H9 (cell line): ENCODE measurements at regions not wholly inside any gene's neighbourhood (a gene's known extent, or its start where the extent isn't known, plus 50 kb on each side); places are given as distances from the start of the nearest gene placed in this dataset.

Source experiments
- DNase-seq: peaks from one replicate; pipeline ENCODE4 v3.0.0-alpha.2; 2017
- H2AFZ ChIP-seq: one replicate; pipeline ENCODE4 v1.6.1; 2013; ENCODE audit warnings: mild to moderate bottlenecking, low read length, control low read depth, moderate library complexity
- H2AK5ac ChIP-seq: 2 replicates; pipeline ENCODE4 v1.6.1; 2013; ENCODE audit warnings: low read length, control low read depth, mixed read lengths; ENCODE audit not compliant: insufficient read length
- H2BK120ac ChIP-seq: one replicate; pipeline ENCODE4 v1.6.1; 2013; ENCODE audit warnings: low read depth, mild to moderate bottlenecking, low read length, control low read depth, inconsistent platforms; ENCODE audit not compliant: poor library complexity, severe bottlenecking
- H2BK12ac ChIP-seq: 2 replicates; pipeline ENCODE4 v1.6.1; 2013; ENCODE audit warnings: low read length, control low read depth, mixed read lengths, low read depth; ENCODE audit not compliant: insufficient read length
- H2BK15ac ChIP-seq: 2 replicates; pipeline ENCODE4 v1.6.1; 2013; ENCODE audit warnings: low read depth, low read length, control low read depth
- H2BK20ac ChIP-seq: one replicate; pipeline ENCODE4 v1.6.1; 2013; ENCODE audit warnings: low read depth, mild to moderate bottlenecking, low read length, control low read depth, inconsistent platforms; ENCODE audit not compliant: poor library complexity, severe bottlenecking
- H2BK5ac ChIP-seq: 2 replicates; pipeline ENCODE4 v1.6.1; 2013; ENCODE audit warnings: low read length, control low read depth, mixed read lengths; ENCODE audit not compliant: insufficient read length
- H3K14ac ChIP-seq: 2 replicates; pipeline ENCODE4 v1.6.1; 2013; ENCODE audit warnings: low read length, control low read depth; ENCODE audit not compliant: insufficient read depth
- H3K18ac ChIP-seq: 2 replicates; pipeline ENCODE4 v1.6.1; 2013; ENCODE audit warnings: low read depth, mild to moderate bottlenecking, mixed read lengths, low read length, control low read depth; ENCODE audit not compliant: insufficient read length
- H3K23ac ChIP-seq: 2 replicates; pipeline ENCODE4 v1.6.1; 2013; ENCODE audit warnings: low read length, control low read depth, mixed read lengths, low read depth; ENCODE audit not compliant: insufficient read length
- H3K23me2 ChIP-seq: 2 replicates; pipeline ENCODE4 v1.6.1; 2013; ENCODE audit warnings: low read depth, mild to moderate bottlenecking, mixed read lengths, low read length, control low read depth; ENCODE audit not compliant: insufficient read length, poor library complexity, severe bottlenecking
- H3K27ac ChIP-seq: 2 replicates; pipeline ENCODE4 v1.5.1; 2013; ENCODE audit warnings: low read length, control low read depth, mixed read lengths, low read depth; ENCODE audit not compliant: insufficient read length
- H3K27me3 ChIP-seq: 2 replicates; pipeline ENCODE4 v1.6.1; 2013; ENCODE audit warnings: low read length, control low read depth, inconsistent platforms; ENCODE audit not compliant: insufficient read depth
- H3K4ac ChIP-seq: 2 replicates; pipeline ENCODE4 v1.6.1; 2013; ENCODE audit warnings: low read depth, mild to moderate bottlenecking, control low read depth, inconsistent platforms, low read length, moderate library complexity
- H3K4me1 ChIP-seq: 2 replicates; pipeline ENCODE4 v1.6.1; 2013; ENCODE audit warnings: low read length, control low read depth, inconsistent platforms; ENCODE audit not compliant: insufficient read depth
- H3K4me2 ChIP-seq: 2 replicates; pipeline ENCODE4 v1.6.1; 2013; ENCODE audit warnings: low read length, control low read depth, mixed read lengths; ENCODE audit not compliant: insufficient read length, insufficient read depth
- H3K56ac ChIP-seq: 2 replicates; pipeline ENCODE4 v1.6.1; 2013; ENCODE audit warnings: low read depth, mild to moderate bottlenecking, mixed read lengths, low read length, control low read depth; ENCODE audit not compliant: insufficient read length
- H3K79me1 ChIP-seq: 2 replicates; pipeline ENCODE4 v1.6.1; 2013; ENCODE audit warnings: low read depth, mild to moderate bottlenecking, moderate library complexity, low read length, control low read depth, inconsistent platforms; ENCODE audit not compliant: insufficient read depth, poor library complexity, severe bottlenecking
- H3K79me2 ChIP-seq: 2 replicates; pipeline ENCODE4 v1.6.1; 2013; ENCODE audit warnings: low read length, control low read depth, inconsistent platforms; ENCODE audit not compliant: insufficient read depth
- H3K9ac ChIP-seq: 2 replicates; pipeline ENCODE4 v1.6.1; 2013; ENCODE audit warnings: low read length, control low read depth, mixed read lengths; ENCODE audit not compliant: insufficient read length; ENCODE audit errors: extremely low read depth
- H3K9me3 ChIP-seq: one replicate; pipeline ENCODE4 v1.6.1; 2013; ENCODE audit warnings: low read depth, low read length, inconsistent platforms; ENCODE audit not compliant: control insufficient read depth
- H3T11ph ChIP-seq: one replicate; pipeline ENCODE4 v1.6.1; 2013; ENCODE audit warnings: mild to moderate bottlenecking, low read length, control low read depth, inconsistent platforms
- H4K20me1 ChIP-seq: one replicate; pipeline ENCODE4 v1.6.1; 2013; ENCODE audit not compliant: control insufficient read depth, insufficient read length, insufficient read depth
- H4K5ac ChIP-seq: 2 replicates; pipeline ENCODE4 v1.6.1; 2013; ENCODE audit warnings: low read depth, mild to moderate bottlenecking, mixed read lengths, low read length, control low read depth; ENCODE audit not compliant: insufficient read length
- H4K8ac ChIP-seq: replicated peaks from 2 replicates; pipeline ENCODE4 v1.6.1; 2013; ENCODE audit warnings: low read length, control low read depth, mixed read lengths, low read depth; ENCODE audit not compliant: insufficient read length
- H4K91ac ChIP-seq: 2 replicates; pipeline ENCODE4 v1.6.1; 2013; ENCODE audit warnings: low read depth, mild to moderate bottlenecking, moderate library complexity, mixed read lengths, low read length, control low read depth; ENCODE audit not compliant: insufficient read length
- H3K27ac Mint-ChIP-seq, 3 experiments: 2 replicates in 2 of 3; 3 replicates in 1 of 3; pipeline ENCODE4 v1.8.0; 2020 to 2021; ENCODE audit warnings: mixed read lengths in 3 of 3, mild to moderate bottlenecking in 1 of 3, moderate library complexity in 1 of 3
- H3K27me3 Mint-ChIP-seq: 2 replicates; pipeline ENCODE4 v1.8.0; 2021; ENCODE audit warnings: low read depth, mild to moderate bottlenecking, moderate library complexity, mixed read lengths
- H3K36me3 Mint-ChIP-seq, 3 experiments: 2 replicates in 2 of 3; 3 replicates in 1 of 3; pipeline ENCODE4 v1.8.0; 2020 to 2021; ENCODE audit warnings: low read depth in 3 of 3, mixed read lengths in 3 of 3; ENCODE audit not compliant: insufficient read depth in 1 of 3
- H3K4me1 Mint-ChIP-seq, 2 experiments: 2 replicates each; pipeline ENCODE4 v1.8.0; 2020; ENCODE audit warnings: mixed read lengths in 2 of 2
- H3K4me3 Mint-ChIP-seq, 2 experiments: 2 replicates in 1 of 2; 3 replicates in 1 of 2; pipeline ENCODE4 v1.8.0; 2020 to 2021; ENCODE audit warnings: mild to moderate bottlenecking in 2 of 2, mixed read lengths in 2 of 2, moderate library complexity in 1 of 2
- H3K9me3 Mint-ChIP-seq, 2 experiments: 2 replicates in 1 of 2; 3 replicates in 1 of 2; pipeline ENCODE4 v1.8.0; 2020; ENCODE audit warnings: mild to moderate bottlenecking in 2 of 2, mixed read lengths in 2 of 2, moderate library complexity in 1 of 2
- CTCF ChIP-seq: fragments of 200-600 bp; sonication (generic); conservative IDR thresholded peaks from 3 replicates; pipeline ENCODE4 v1.8.0; 2021; ENCODE audit warnings: antibody characterized with exemption, mild to moderate bottlenecking

- H3K4ac ChIP-seq, result no peak overlapping the region
- H3K4me2 ChIP-seq, result no peak overlapping the region
- no peak overlapping the region for H2BK120ac ChIP-seq
- H3K27ac ChIP-seq, result no peak overlapping the region
- no peak overlapping the region for H3K18ac ChIP-seq
- H2BK20ac ChIP-seq, result no peak overlapping the region
- H3K23me2 ChIP-seq, result no peaks in the 10 kb centered on the region
- H4K5ac ChIP-seq, result no peak overlapping the region
- H2BK12ac ChIP-seq, result no peak overlapping the region
- Mint-ChIP-seq H3K27ac (no peak overlapping the region), H3K27me3 (no peaks in the 10 kb centered on the region), H3K36me3 (no peaks in the 10 kb centered on the region; a peak in 1 of 7 replicates), H3K4me1 (no peaks in the 10 kb centered on the region), H3K9me3 (peaks cover 6 to 12% of the 10 kb centered on the region in 2 experiments), H3K4me3 (no peak overlapping the region)
- H3K56ac ChIP-seq, result no peak overlapping the region
- no peaks in the 10 kb centered on the region for H3K79me1 ChIP-seq
- no peak overlapping the region for H3K23ac ChIP-seq
- TF ChIP-seq CTCF, result no peak
- H2AFZ ChIP-seq, result no peak overlapping the region
- H2BK15ac ChIP-seq, result no peak overlapping the region
- no peak for DNase-seq
- H3K79me2 ChIP-seq, result no peaks in the 10 kb centered on the region
- no peak overlapping the region for H2BK5ac ChIP-seq
- H3K4me1 ChIP-seq, result no peaks in the 10 kb centered on the region
- no peaks in the 10 kb centered on the region for H4K20me1 ChIP-seq
- no peaks in the 10 kb centered on the region for H3K9me3 ChIP-seq
- no peak overlapping the region for H3K14ac ChIP-seq
- H3T11ph ChIP-seq, result no peak overlapping the region
- H3K27me3 ChIP-seq, result no peaks in the 10 kb centered on the region
- H2AK5ac ChIP-seq, result no peak overlapping the region
- H3K9ac ChIP-seq, result no peak overlapping the region
- no peak overlapping the region for H4K8ac ChIP-seq
- no peak overlapping the region for H4K91ac ChIP-seq
These were observed 1141.8 kb upstream of the AUTS2 start for GRCh38 chr7:68456469-68456868.
